ENCODE measurements at regions not wholly inside any gene's neighbourhood (a gene's known extent, or its start where the extent isn't known, plus 50 kb on each side); places are given as distances from the start of the nearest gene placed in this dataset.

- no peak overlapping the region for H3K4me3 ChIP-seq (ENCODE audit: low read depth, low read length)
- no peak for DNase-seq (ENCODE audit: low read depth)
- TF ChIP-seq POLR2A (IDR thresholded peaks at IDR 0.05; ENCODE audit: extremely low read depth, insufficient read length) (no peak), MYC (IDR thresholded peaks at IDR 0.05; ENCODE audit: low read depth, low read length) (no peak)
- TF ChIP-seq, protein P1, sequence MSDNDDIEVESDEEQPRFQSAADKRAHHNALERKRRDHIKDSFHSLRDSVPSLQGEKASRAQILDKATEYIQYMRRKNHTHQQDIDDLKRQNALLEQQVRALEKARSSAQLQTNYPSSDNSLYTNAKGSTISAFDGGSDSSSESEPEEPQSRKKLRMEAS (IDR thresholded peaks at IDR 0.05; ENCODE audit: low read depth, low read length), result no peak
- TF ChIP-seq, protein P2, sequence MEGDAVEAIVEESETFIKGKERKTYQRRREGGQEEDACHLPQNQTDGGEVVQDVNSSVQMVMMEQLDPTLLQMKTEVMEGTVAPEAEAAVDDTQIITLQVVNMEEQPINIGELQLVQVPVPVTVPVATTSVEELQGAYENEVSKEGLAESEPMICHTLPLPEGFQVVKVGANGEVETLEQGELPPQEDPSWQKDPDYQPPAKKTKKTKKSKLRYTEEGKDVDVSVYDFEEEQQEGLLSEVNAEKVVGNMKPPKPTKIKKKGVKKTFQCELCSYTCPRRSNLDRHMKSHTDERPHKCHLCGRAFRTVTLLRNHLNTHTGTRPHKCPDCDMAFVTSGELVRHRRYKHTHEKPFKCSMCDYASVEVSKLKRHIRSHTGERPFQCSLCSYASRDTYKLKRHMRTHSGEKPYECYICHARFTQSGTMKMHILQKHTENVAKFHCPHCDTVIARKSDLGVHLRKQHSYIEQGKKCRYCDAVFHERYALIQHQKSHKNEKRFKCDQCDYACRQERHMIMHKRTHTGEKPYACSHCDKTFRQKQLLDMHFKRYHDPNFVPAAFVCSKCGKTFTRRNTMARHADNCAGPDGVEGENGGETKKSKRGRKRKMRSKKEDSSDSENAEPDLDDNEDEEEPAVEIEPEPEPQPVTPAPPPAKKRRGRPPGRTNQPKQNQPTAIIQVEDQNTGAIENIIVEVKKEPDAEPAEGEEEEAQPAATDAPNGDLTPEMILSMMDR (IDR thresholded peaks at IDR 0.05; ENCODE audit: low read depth, low read length), result no peak
These were observed 360.8 kb downstream of the RBM43 start for GRCh38 chr2:150900913-150901312.

GRCh38 chr2:150895968-150896367, 365.7 kb downstream of the RBM43 start:
- no peak for DNase-seq (ENCODE audit: low read depth)
- TF ChIP-seq, protein P1 (IDR thresholded peaks at IDR 0.05; ENCODE audit: low read depth, low read length), result no peak
- TF ChIP-seq POLR2A (IDR thresholded peaks at IDR 0.05; ENCODE audit: extremely low read depth, insufficient read length), result no peak
- TF ChIP-seq, protein P2 (IDR thresholded peaks at IDR 0.05; ENCODE audit: low read depth, low read length), result no peak
- H3K4me3 ChIP-seq (ENCODE audit: low read depth, low read length), result no peak overlapping the region

- TF ChIP-seq, protein P1 (IDR thresholded peaks at IDR 0.05; ENCODE audit: low read depth, low read length), result no peak
- TF ChIP-seq MYC (IDR thresholded peaks at IDR 0.05; ENCODE audit: low read depth, low read length), result no peak
- TF ChIP-seq POLR2A (IDR thresholded peaks at IDR 0.05; ENCODE audit: extremely low read depth, insufficient read length), result no peak
- TF ChIP-seq, protein P2 (IDR thresholded peaks at IDR 0.05; ENCODE audit: low read depth, low read length), result no peak
- no peak for DNase-seq (ENCODE audit: low read depth)
- H3K4me3 ChIP-seq (ENCODE audit: low read depth, low read length), result no peak overlapping the region
These were observed 372.5 kb downstream of the RBM43 start for GRCh38 chr2:150889141-150889540.

DNA sequence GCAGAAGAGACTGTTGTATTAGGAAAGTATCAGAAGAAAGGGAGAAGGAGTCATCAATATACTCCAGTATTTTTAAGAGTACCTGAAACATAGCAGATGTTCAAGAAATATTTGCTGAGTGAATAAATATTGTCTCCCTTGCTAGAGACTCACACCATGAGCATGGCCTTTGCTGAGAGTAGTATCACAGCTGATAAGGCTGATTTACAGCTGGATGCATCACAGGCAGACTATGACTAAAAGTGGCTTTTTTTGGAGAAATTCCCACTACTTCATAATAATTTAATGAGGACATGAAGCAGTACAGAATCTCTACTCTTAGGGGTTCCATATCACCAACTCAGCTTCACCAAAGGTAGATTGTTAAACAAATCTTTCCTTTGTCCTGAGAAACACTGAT, 373.3 kb downstream of the RBM43 start:
- no peak for DNase-seq (ENCODE audit: low read depth)
- no peak overlapping the region for H3K4me3 ChIP-seq (ENCODE audit: low read depth, low read length)
- no peak for TF ChIP-seq MYC (IDR thresholded peaks at IDR 0.05; ENCODE audit: low read depth, low read length)
- no peak for TF ChIP-seq POLR2A (IDR thresholded peaks at IDR 0.05; ENCODE audit: extremely low read depth, insufficient read length)
- TF ChIP-seq, protein P1 (IDR thresholded peaks at IDR 0.05; ENCODE audit: low read depth, low read length), result no peak
- TF ChIP-seq, protein P2 (IDR thresholded peaks at IDR 0.05; ENCODE audit: low read depth, low read length), result no peak

GRCh38 chr2:150887926-150888325, 373.7 kb downstream of the RBM43 start:
- TF ChIP-seq, protein P2 (IDR thresholded peaks at IDR 0.05; ENCODE audit: low read depth, low read length), result no peak
- TF ChIP-seq, protein P1 (IDR thresholded peaks at IDR 0.05; ENCODE audit: low read depth, low read length), result no peak
- TF ChIP-seq MYC (IDR thresholded peaks at IDR 0.05; ENCODE audit: low read depth, low read length) (no peak), POLR2A (IDR thresholded peaks at IDR 0.05; ENCODE audit: extremely low read depth, insufficient read length) (no peak)
- DNase-seq (ENCODE audit: low read depth), result no peak
- H3K4me3 ChIP-seq (ENCODE audit: low read depth, low read length), result no peak overlapping the region

All from NB4 (cell line).